ENCODE measurements at regions not wholly inside any gene's neighbourhood (a gene's known extent, or its start where the extent isn't known, plus 50 kb on each side); places are given as distances from the start of the nearest gene placed in this dataset.

- TF ChIP-seq CTCF (IDR thresholded peaks at IDR 0.05; ENCODE audit: low read depth, low read length): no peak
- no peak for TF ChIP-seq EZH2phosphoT487 (IDR thresholded peaks at IDR 0.05; ENCODE audit: low read depth)
Measured at GRCh38 chr7:69341288-69341687, 257.0 kb upstream of the AUTS2 start.

Measured in OCI-LY3 (cell line).